Left kidney (tissue), 1 donor: ENCODE measurements at regions not wholly inside any gene's neighbourhood (a gene's known extent, or its start where the extent isn't known, plus 50 kb on each side); places are given as distances from the start of the nearest gene placed in this dataset.
"Not testable (repeated sequence)": the region's sequence is repeated elsewhere in the genome, so short reads cannot be mapped to it uniquely, and the experiment has no call there.

Source experiments
- DNase-seq: peaks from one replicate; pipeline ENCODE4 v3.0.0-alpha.2; 2013

- no peak for DNase-seq
These were observed 226.6 kb upstream of the ST6GAL2 start for GRCh38 chr2:107112561-107112960.

- no peak for DNase-seq
These were observed 242.4 kb upstream of the ST6GAL2 start for GRCh38 chr2:107128381-107128780.

DNA sequence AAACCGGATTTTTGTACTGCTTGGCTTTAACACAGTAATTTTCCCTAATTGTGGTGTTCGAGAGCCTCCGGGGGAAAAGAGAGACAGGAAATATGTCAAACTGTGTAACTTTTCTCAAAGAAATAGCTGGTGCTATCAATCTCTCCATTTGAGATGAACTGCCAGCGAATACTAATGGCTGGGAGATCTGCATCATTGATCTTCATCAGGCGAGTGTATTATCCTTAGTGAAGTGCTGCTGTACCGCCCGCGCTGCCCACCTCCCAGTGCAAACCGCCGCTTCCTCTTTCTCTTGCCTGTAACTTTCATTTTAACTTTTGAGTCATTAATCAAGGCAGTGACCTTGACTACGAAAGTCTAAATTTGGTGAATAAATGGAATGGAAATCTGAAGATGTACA lies 246.1 kb upstream of the ST6GAL2 start:
- DNase-seq: no peak

- DNase-seq: no peak
These were observed 246.8 kb upstream of the ST6GAL2 start for GRCh38 chr2:107132746-107133145.

DNA sequence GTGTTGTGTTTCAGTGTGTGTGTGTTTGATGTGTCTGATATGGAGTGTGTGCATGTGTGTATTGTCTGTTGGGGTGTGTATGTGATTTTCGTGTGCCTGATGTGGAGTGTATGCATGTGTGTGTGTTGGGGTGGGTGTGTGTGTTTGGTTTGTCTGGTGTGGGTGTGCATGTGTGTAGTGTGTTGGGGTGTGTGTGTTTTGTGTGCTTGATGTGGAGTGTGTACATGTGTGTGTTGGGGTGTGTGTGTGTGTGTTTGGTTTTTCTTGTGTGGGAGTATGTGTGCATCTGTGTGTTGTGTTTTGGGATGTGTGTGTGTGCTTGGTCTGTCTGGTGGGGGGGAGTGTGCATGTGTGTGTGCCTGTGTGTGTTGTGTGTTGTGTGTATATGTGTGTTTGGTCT lies 247.4 kb upstream of the ST6GAL2 start:
- DNase-seq: no peak

DNA sequence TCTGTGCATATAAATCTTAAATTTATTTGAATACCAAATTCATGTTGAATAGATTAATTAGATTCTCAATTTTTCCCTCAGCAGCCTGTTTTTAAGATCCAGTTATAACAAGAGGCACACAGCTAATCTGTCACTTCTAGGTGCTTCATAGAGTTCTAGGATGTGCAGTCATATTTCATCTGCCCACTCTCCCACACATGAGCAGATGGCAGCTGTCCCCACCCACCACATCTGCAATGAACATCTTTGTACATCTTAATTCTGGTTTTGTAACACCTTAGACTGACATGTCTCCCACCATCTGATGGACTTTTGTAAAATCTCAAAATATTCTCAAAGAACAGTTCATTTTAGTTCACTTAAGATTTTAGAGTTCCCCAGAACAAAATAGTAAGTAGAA lies 250.8 kb upstream of the ST6GAL2 start:
- DNase-seq: no peak

GRCh38 chr2:107137706-107138105 lies 251.7 kb upstream of the ST6GAL2 start:
- DNase-seq: no peak

- no peak for DNase-seq
These were observed 260.2 kb upstream of the ST6GAL2 start for GRCh38 chr2:107146181-107146580.

- not testable (repeated sequence) for DNase-seq
These were observed 260.7 kb upstream of the ST6GAL2 start for GRCh38 chr2:107146645-107147044.

DNA sequence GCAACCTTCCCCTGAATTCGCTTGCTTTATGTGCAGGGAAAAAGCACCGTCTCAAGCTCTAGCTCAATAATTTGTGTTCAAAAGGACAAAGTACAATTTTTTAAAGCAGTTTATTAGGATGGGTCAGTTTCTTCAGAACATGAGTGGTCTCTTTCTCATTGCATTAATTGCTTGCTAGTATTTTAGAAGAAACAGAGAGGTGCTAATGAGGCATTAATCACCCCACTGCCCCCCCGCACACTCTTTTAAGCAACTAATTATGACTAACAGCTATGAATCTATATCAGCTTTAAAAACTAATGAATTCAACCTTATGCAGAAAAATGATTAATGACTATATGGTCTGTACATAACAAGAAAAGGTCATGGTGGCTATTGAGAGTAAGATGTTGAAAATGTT lies 262.1 kb upstream of the ST6GAL2 start:
- no peak for DNase-seq

DNA sequence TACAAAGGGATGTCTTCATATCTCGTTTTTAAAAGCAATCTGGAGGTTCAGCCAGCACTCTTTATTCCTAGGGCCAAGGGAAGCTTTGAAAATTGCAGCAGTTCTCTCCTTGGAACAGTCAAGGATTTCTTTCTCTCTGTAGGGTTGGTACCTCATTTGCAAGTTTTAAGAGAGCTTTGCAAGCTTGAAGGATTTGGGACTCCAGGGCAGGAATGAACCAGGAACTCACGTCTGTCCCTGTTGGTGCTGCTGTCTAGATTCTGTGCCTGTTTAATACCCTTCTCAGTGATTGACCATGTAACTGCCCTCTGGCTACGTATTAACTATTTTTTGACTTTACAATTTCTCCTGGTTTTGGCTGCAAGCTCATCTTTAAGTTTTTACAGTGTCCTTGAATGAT lies 262.5 kb upstream of the ST6GAL2 start:
- DNase-seq: no peak

DNA sequence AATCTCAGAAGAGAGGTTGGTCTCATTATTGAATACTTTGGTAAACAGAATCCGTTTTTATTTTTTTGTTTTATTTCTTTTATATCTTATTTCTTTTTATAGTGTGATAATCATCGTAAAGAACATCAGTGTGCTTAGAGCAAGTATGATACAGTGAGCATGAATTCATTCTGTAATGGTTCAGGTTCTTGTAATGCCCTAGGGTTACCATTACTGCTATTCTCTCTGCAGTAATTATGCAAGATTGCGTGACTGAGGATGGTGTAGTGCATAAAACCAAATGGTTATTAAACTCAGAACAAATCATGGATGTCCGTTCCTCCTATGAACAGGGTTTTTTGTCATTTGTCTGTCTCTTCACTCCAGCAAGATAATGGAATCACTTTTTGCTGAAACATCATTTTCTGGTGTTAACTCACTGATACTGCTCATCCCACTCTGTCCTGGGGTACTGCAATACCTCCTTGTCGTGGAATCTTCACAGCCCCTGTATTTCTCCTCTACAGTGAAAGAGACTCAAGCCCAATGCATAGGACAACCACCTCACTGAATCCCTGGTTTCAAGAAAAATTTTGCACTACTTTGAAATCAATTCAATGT lies 274.8 kb upstream of the ST6GAL2 start:
- DNase-seq: no peak

DNA sequence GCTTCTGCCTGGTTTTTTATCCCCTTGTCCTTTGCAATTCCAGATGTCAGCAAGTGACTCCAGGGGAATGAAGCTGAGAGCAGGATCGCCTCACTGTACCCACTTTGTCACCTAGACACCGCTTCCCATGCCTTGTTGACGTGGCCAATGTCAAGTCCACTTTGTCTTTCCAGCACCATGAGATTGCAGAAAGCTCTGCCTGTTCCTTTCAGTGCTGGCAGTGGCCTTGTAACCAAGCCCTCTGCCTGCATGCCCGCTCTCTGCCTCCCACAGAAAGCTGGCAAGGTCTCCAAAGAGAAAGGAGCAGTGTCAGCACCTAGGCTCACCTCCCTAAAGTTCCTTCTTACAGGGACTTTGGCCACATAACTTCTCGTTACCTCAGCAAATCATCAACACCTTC lies 282.2 kb upstream of the ST6GAL2 start:
- no peak for DNase-seq

DNA sequence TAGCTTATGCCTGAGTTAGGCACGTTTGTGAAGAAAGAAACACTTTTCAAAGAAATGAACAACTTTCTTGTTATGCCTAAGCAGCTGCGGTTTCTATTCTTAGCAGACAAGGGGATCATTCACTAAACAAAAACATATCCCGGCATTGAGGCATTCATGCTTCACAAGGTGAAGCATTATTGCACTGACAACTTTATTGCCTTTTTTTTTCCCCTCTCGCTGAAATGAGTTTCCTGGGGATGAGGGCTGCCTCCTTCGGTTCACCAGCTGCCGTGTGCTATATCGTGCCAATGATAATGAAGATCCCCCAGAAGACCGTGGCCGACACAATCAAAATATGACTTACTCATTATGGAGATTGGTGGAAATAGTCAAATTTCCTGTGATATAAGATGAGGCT lies 288.2 kb upstream of the ST6GAL2 start:
- peak; percentile 14 for DNase-seq

GRCh38 chr2:107182981-107183380 lies 297.0 kb upstream of the ST6GAL2 start:
- DNase-seq: no peak

- no peak for DNase-seq
These were observed 301.9 kb upstream of the ST6GAL2 start for GRCh38 chr2:107187870-107188269.

GRCh38 chr2:107195631-107196030 lies 309.7 kb upstream of the ST6GAL2 start:
- DNase-seq: no peak

- no peak for DNase-seq
These were observed 311.8 kb upstream of the ST6GAL2 start for GRCh38 chr2:107197594-107198294.

GRCh38 chr2:107202962-107203591 lies 317.1 kb upstream of the ST6GAL2 start:
- DNase-seq: no peak

DNA sequence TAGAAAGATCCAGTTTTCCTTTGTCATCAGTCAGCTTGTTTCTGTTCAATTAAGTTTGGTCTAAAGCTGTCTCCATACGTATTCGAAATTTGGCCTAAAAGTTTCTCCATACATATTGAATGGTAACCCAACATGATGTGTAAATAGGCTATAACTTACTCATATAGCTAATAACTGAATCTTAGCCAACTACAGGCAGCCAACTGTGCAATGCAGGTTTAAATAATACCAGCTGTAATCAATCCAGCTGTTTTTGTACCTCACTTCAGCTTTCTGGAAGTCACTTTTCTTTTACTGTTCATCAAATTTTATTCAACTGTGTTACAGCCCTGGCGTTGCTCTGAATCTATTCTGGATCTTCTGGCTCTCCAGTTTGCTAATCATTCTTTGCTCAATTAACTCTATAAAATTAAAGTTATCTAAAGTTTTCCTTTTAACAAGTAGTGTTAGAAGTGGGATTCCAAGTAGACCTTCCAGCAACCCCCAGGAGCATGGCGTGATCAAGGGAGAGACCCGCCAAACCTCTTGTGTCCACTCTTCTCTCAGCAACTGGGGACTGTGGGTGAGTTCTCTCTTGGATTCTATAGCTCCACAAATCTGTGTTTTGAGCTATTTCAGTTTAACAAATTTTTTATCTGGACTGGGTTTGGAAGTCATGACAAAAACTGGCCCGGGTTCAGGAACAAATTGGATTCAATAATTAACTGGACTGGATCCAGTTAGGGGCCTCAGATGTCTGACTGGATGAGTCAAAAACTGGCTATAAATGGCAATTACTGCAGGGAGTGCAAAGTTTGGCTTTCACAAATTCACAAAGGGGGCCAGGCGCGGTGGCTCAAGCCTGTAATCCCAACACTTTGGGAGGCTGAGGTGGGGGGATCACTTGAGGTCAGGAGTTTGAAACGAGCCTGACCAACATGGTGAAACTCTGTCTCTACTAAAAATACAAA lies 329.7 kb upstream of the ST6GAL2 start:
- no peak for DNase-seq

- no peak for DNase-seq
These were observed 332.2 kb upstream of the ST6GAL2 start for GRCh38 chr2:107218208-107218607.

GRCh38 chr2:107222466-107222865 lies 336.5 kb upstream of the ST6GAL2 start:
- no peak for DNase-seq
